Pancreas (tissue), 10 donors: ENCODE measurements at regions not wholly inside any gene's neighbourhood (a gene's known extent, or its start where the extent isn't known, plus 50 kb on each side); places are given as distances from the start of the nearest gene placed in this dataset.

Experiments used
- ATAC-seq, 4 donors: fragments of 200-7000 bp; cut with Tn5 transposase; one replicate each; pipeline versions ENCODE4 v1.8.0 to v1.9.1; 2020; ENCODE audit warnings: mild to moderate bottlenecking in 4 of 4, moderate library complexity in 4 of 4
- DNase-seq, 6 donors: peaks; one replicate each; pipeline ENCODE4 v3.0.0-alpha.2; 2020
- FAIRE-seq: peaks from 2 replicates; lab custom pipeline; 2012; peaks lifted over from hg19 to GRCh38; lab: Jason Lieb, UNC
- H3K27ac ChIP-seq, 4 donors: fragments of 200-600 bp; sonication (generic); 1 replicate in 3 of 4; 2 replicates in 1 of 4; pipeline versions ENCODE4 v1.5.0 to v1.8.0; 2020
- H3K27me3 ChIP-seq, 4 donors: fragments of 200-600 bp; one replicate each; pipeline ENCODE4 v1.8.0; 2021
- H3K36me3 ChIP-seq, 3 donors: fragments of 200-600 bp; sonication (generic) in 1 of 3; one replicate each; pipeline versions ENCODE4 v1.5.0 to v1.8.0; 2020 to 2021
- H3K4me1 ChIP-seq, 3 donors: fragments of 200-600 bp; one replicate each; pipeline ENCODE4 v1.8.0; 2021
- H3K4me3 ChIP-seq, 4 donors: fragments of 200-600 bp; sonication (generic) in 2 of 4; one replicate each; pipeline versions ENCODE4 v1.5.0 to v1.8.0; 2020 to 2021
- H3K9me3 ChIP-seq, 4 donors: fragments of 200-600 bp; one replicate each; pipeline ENCODE4 v1.8.0; 2021
- WGBS, 2 donors: extraction: QIAGEN DNeasy Blood & Tissue Kit; methylation state at CpG; one replicate each; pipeline ENCODE4 v1.1.7; 2013; 5-methylcytosine and 5-hydroxymethylcytosine counted together
- intact Hi-C, 3 donors: fragments of 100-400 bp; cut with DNase I; formaldehyde crosslinking; loops; one replicate each; pipeline versions ENCODE4 v1.11.1 to v1.14.2; 2022
- TF ChIP-seq, protein P1 (sequence below), 4 donors: fragments of 200-600 bp; sonication (generic) in 3 of 4; IDR thresholded peaks; one replicate each; pipeline versions ENCODE4 v1.5.0 to v1.8.0; 2021; ENCODE audit warnings: antibody characterized with exemption in 4 of 4
- donor health status: healthy with polysubstance abuse.
- donor health status: DM: no; HTN: no; CAD: no; lungs with moderate emphysema.
- donor health status: DM: no; HTN: no; CAD: no.
- donor health status: control.
- donor health status: control.
- donor health status: Bipolar disorder and iron deficiency.
- donor health status: DM: yes; HTN: yes; CAD: no.
- donor health status: DM: no; HTN: no; CAD: no.
- donor health status: DM: no; HTN: no; CAD: no.
- donor health status: DM: yes; HTN: yes; CAD: no.

DNA sequence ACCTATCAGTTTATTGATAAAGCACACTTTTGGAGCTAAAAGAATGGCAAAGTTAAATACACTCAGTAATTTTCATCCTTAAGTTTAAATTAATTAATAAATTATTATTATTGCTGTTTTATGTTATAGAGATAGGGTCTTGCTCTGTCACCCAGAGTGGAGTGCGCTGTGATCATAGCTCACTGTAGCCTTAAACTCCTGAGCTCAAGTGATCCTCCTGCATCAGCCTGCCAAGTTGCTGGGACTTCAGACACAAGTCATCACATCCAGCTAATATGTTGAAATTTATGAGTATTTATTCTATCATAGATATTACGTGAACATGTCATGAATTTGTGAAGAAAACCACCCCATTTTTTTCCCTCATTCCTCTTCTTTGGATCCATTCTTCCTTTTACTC, 64.2 kb downstream of the GJA1 start:
- peaks cover 0 to 6% (median 5%) of the 10 kb centered on the region in 3 donors for H3K4me1 ChIP-seq
- H3K27ac ChIP-seq, result no peak overlapping the region
- H3K9me3 ChIP-seq, result no peaks in the 10 kb centered on the region
- ATAC-seq (no peak), FAIRE-seq (no peak), DNase-seq (no peak)
- TF ChIP-seq, protein P1, sequence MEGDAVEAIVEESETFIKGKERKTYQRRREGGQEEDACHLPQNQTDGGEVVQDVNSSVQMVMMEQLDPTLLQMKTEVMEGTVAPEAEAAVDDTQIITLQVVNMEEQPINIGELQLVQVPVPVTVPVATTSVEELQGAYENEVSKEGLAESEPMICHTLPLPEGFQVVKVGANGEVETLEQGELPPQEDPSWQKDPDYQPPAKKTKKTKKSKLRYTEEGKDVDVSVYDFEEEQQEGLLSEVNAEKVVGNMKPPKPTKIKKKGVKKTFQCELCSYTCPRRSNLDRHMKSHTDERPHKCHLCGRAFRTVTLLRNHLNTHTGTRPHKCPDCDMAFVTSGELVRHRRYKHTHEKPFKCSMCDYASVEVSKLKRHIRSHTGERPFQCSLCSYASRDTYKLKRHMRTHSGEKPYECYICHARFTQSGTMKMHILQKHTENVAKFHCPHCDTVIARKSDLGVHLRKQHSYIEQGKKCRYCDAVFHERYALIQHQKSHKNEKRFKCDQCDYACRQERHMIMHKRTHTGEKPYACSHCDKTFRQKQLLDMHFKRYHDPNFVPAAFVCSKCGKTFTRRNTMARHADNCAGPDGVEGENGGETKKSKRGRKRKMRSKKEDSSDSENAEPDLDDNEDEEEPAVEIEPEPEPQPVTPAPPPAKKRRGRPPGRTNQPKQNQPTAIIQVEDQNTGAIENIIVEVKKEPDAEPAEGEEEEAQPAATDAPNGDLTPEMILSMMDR (IDR thresholded peaks at IDR 0.05), result no peak
- intact Hi-C loops, result no loop called here
- H3K27me3 ChIP-seq, result no peaks in the 10 kb centered on the region
- H3K36me3 ChIP-seq, result no peaks in the 10 kb centered on the region
- WGBS, 2 donors, result 69 to 78% methylated on average over 2 of the region's 2 CpGs
- no peak overlapping the region for H3K4me3 ChIP-seq

DNA sequence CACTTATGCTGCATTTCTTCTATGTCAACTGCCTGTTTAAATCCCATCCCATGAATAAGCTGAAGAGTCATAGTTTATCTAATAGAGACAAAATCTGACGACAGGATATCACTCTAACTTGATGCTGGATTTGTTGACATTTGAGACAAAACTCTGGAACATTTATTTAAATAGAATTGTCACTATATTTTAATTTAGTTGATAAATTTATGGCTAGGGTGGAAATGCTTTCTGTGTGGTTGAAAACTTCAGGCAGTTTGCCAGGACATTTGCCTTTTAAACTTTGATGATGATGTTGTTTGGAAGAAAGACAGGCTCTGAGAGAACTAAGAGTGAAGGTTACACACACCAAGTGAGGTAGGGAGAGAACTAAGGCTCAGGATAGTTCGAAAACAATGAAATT, 68.1 kb downstream of the GJA1 start:
- FAIRE-seq (no peak), ATAC-seq (peak in 1 of 4 donors; percentile 42), DNase-seq (no peak)
- intact Hi-C loops, result no loop called here
- Histone ChIP-seq H3K27ac (peak overlapping the region in 2 of 4 donors; percentile 41 to 56), H3K27me3 (no peaks in the 10 kb centered on the region), H3K4me1 (peaks cover 0 to 6% (median 6%) of the 10 kb centered on the region in 3 donors), H3K36me3 (no peaks in the 10 kb centered on the region), H3K9me3 (no peaks in the 10 kb centered on the region), H3K4me3 (no peak overlapping the region)
- 36% methylated on average over 2 of the region's 2 CpGs for WGBS, 2 donors
- TF ChIP-seq, protein P1 (IDR thresholded peaks at IDR 0.05), result no peak

DNA sequence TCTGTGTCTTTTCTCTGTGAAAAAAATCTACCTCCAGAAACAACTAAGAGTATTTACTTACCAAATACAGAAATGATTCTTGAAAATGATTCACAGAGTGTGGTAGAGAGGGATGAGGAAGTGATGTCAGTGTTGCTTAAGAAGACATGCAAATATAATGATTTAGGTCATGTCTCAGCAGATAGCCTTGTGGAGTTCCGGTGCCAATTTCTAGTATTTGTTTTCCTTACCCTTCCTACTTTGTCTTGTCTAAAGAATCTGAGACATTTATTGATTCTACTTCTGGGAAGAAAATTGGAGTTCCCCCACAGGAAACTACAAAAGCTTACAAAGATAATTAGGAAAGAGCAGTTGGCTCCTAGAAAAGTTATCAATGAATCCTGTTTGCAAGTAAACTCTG, 68.8 kb downstream of the GJA1 start:
- Histone ChIP-seq H3K4me3 (no peak overlapping the region), H3K36me3 (no peaks in the 10 kb centered on the region), H3K27ac (peak overlapping the region in 2 of 4 donors; percentile 41 to 56), H3K27me3 (no peaks in the 10 kb centered on the region), H3K9me3 (no peaks in the 10 kb centered on the region), H3K4me1 (peaks cover 0 to 6% (median 6%) of the 10 kb centered on the region in 3 donors)
- TF ChIP-seq, protein P1 (IDR thresholded peaks at IDR 0.05), result no peak
- peak; percentile 38 to 89 (median 78) for ATAC-seq
- 9 to 11% methylated on average over 1 of the region's 1 CpG for WGBS, 2 donors
- no peak for DNase-seq
- intact Hi-C loops, result no loop called here
- peak; percentile 20 for FAIRE-seq

DNA sequence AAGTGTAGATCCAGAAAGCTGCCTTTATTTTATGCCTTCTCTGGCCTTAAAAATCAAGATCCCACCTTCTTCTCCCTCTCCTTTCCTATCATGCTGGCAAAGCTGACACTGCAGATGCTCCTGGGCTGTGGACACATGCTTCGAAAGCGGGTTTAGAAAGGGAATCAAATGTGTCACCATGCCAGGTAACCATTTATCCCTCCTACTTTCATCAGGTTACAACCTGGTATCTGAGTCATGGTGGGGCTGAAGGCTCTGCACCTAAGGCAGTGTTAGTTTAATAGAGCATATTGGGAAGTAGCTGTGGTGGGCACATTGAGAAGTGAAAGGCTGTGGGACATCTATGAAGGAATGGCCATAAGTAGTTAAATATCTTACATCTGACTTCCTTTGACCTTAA, 69.8 kb downstream of the GJA1 start:
- Histone ChIP-seq H3K9me3 (no peaks in the 10 kb centered on the region), H3K36me3 (no peaks in the 10 kb centered on the region), H3K4me3 (no peak overlapping the region), H3K27me3 (no peaks in the 10 kb centered on the region), H3K27ac (no peak overlapping the region), H3K4me1 (peaks cover 0 to 6% (median 6%) of the 10 kb centered on the region in 3 donors)
- intact Hi-C loops, result no loop called here
- WGBS, 2 donors, result 93 to 98% methylated on average over 2 of the region's 2 CpGs
- TF ChIP-seq, protein P1 (IDR thresholded peaks at IDR 0.05), result no peak
- DNase-seq, result no peak
- ATAC-seq, result no peak
- FAIRE-seq, result no peak
